Fibroblast of skin of right biceps (primary cell): ENCODE measurements at regions not wholly inside any gene's neighbourhood (a gene's known extent, or its start where the extent isn't known, plus 50 kb on each side); places are given as distances from the start of the nearest gene placed in this dataset.

Experiments used
- DNase-seq: peaks from one replicate; pipeline ENCODE4 v3.0.0-alpha.2; 2013

GRCh38 chr5:125148706-125149105 is 402.3 kb upstream of the ZNF608 start:
- DNase-seq: peak; percentile 56

GRCh38 chr5:125149110-125149509 is 402.7 kb upstream of the ZNF608 start:
- DNase-seq: no peak

GRCh38 chr5:125149527-125149926 is 403.1 kb upstream of the ZNF608 start:
- peak; percentile 74 for DNase-seq

DNA sequence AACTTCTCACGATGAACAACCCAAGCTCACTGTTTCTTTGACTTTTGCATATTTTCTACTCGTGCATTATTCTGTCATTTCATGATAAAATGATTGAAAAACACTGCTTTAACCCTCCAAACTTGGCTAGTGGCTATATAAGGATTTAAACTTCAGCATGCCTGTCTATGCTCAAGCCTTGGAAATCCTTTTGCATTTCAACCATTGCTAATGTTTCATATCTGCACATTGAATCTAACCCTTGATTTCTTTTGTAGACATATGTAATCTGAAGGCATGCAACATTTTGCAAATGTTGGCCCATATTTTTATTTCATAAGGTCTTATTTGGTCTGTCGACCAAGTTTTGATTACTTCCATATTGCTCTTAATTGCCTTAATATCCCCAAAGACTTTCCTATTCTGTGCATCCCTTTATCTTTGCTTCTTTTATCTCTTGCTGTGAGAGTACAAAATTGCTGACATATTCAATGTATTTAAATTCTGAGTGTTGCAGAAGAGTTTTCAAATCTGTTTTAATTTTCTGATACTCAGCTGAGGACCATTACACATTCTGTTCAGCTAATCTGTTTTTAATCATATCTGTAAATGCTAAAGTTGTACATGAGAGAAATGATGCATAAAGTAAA is 403.7 kb upstream of the ZNF608 start:
- no peak for DNase-seq

DNA sequence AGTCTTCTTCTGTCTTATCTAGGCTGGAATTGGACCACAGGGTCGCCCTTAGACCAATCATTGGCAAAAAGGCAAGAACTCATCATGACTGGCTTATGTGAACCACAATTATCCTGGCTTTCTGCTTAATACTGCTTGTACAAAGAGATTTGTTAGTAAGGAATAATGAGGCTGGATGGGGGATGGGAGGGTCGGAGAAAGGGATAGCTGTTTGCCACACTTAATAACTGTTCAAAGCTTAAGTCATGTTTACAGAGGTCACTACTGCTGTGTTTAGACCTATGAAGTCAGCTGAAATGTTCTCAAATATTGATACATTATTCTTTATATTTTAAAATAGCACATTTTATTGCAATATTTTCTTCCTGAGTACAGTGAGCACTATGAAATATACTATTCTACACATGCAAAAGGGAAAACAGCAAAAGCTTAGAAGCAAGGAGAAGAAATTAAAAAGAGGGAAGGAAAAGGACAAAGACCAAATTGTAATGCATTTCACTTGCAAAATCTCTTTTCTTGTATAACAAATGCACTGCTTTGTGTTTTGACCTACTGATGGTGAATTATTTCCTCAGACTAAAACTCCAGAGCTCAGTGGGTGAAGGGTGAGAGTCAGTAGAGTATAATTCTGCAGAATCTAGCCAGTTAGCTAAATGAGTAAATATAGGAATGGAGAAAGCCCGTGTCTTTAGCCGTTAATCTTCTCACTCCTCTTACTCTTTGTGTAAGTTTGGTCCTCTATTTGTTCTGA is 404.9 kb upstream of the ZNF608 start:
- DNase-seq: no peak

DNA sequence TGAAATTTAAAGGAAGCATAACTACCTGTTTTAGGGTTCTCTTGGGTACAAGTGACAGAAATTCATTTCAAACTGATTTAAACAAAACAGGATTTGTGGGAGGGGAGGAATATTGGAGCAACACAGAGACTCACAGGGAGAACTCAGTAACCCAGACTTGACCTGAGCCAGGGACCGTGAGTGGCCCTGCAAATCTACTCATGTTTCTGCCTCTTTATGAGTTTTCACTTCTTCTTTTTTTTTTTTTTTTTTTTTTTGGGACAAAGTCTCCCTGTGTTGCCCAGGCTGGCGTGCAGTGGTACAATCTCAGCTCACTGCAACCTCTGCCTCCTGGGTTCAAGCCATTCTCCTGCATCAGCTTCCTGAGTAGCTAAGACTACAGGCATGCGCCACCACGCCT is 405.6 kb upstream of the ZNF608 start:
- DNase-seq: no peak

GRCh38 chr5:125152461-125153189 is 406.2 kb upstream of the ZNF608 start:
- DNase-seq: no peak

GRCh38 chr5:125153231-125153630 is 406.8 kb upstream of the ZNF608 start:
- DNase-seq: no peak

DNA sequence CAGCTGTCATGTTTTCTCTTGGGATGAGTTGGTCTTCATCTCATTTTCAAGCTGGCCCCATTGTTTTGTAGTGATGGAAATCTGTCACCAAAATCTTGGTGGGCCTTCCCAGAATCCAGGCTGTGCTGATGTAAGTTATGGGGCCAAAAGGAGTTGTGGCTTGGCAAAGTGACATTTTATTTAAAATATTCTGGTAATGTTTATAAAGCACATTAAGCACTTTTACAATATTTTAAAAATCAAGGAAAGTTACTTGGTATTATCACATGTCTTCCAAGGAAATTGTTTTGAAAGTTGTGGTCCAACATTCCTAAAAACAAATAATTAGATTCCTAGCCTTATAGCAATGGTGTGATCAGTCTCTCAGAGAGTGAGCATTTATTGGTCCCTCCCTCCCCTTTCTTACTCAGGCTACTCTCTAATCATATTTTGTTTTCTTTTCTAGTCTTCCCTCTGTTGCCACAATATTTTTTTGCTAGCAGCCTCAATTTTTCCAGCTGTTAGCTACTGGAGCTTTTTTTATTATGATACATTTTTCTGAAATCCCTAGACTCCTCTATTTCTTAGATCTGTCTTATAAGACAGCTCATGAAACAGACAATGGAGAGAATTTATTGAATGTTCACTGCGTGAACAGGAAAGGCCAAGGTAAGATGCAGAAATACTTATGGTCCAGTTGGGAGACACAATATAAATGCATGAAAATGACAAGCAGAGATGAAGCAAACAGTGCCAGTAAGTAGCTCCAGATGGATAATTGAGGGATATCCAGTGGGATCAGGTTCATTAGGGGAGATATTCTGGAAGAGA is 408.1 kb upstream of the ZNF608 start:
- peak; percentile 86 for DNase-seq

DNA sequence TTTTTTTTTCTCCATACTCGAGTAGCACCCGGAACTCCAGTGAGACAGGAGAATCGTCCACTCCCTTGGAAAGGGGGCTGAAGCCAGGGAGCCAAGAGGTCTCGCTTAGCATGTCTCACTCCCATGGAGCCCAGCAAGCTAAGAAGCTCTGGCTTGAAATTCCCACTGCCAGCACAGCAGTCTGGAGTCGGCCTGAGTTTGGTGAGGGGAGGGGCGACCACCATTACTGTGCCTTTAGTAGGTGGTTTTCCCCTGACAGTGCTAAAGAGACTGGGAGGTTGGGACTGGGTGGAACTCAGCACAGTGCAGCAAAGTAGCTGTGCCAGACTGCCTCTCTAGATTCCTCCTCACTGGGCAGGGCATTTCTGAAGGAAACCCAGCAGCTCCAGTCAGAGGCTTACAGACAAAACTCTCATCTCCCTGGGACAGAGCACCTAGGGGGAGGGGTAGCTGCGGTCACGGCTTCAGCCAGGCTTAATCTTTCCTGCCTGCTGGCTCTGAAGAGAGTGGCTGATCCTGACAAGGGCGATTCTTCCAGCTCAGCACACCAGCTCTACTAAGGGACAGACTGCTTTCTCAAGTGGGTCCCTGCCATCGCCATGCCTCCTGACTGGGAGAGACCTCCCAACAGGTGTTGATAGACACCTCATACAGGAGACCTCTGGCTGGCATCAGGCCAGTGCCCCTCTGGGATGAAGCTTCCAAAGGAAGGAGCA is 414.5 kb upstream of the ZNF608 start:
- no peak for DNase-seq

GRCh38 chr5:125162714-125163113 is 416.3 kb upstream of the ZNF608 start:
- no peak for DNase-seq

GRCh38 chr5:125169396-125169795 is 423.0 kb upstream of the ZNF608 start:
- DNase-seq: no peak

DNA sequence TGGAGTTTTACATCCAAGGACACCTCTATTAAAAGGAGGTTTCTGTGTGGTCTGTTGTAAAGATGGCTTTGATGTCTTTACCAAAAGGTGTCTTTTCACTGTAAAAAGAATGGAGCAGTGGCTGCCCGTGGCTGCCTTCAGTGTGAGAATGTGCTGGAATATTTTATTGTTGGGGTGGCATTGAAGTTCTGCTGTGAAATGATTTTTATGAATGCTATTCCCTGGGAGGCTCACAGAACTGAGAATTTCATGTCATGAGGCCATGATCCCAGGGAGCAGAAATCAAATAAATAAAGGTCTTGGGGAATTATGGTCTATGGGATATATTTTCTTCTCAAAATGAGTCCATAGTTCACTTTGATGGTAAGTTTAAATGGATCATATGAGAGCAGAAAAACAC is 425.2 kb upstream of the ZNF608 start:
- DNase-seq: no peak

DNA sequence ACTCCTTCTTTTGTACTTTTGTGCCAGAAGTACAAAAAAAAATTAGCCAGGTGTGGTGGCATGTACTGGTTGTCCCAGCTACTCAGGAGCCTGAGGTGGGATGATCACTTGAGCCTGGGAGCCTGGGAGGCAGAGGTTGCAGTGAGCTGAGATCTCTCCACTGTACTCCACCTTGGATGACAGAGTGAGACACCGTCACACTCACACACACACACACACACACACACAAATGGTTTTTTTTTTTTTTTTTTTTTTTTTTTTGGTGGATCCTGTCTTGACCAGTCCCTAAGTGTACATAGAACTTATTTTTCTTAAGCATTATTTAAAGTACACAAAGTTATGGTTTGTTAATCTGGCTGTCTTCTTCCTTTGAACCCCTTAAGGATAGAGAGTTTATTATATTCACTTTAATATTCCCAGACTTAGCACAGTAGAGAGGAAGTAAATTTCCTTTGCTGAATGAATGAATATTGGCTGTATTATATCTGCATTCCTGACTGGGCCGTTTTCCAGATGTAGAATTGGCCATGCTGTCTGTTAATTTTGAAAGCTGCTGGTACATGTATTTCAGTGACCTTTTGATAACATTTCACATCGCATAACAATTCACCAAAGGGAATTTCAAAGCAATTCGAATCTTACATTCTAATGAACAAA is 429.0 kb upstream of the ZNF608 start:
- DNase-seq: no peak

- DNase-seq: no peak
Measured at GRCh38 chr5:125176005-125176390, 429.6 kb upstream of the ZNF608 start.

- no peak for DNase-seq
Measured at GRCh38 chr5:125177340-125177739, 430.9 kb upstream of the ZNF608 start.

DNA sequence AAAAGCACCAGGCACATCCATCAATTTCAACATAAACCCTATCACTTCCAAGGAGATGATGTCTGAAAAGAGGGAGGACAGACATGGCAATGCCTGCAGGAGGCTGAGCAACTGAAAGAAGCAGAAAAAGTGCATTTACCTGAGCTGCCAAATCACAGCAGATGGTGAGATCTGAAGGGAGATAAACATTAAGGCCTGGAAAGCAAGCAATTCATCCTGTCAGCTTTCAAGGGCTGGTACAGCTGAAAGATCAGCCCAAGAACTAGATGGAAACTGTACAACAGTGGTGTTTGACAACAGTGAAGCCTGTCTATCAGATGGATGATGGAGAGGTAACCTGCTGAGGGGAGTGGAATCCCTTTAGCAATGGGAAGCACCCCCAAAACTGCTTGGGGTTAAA is 433.2 kb upstream of the ZNF608 start:
- no peak for DNase-seq

DNA sequence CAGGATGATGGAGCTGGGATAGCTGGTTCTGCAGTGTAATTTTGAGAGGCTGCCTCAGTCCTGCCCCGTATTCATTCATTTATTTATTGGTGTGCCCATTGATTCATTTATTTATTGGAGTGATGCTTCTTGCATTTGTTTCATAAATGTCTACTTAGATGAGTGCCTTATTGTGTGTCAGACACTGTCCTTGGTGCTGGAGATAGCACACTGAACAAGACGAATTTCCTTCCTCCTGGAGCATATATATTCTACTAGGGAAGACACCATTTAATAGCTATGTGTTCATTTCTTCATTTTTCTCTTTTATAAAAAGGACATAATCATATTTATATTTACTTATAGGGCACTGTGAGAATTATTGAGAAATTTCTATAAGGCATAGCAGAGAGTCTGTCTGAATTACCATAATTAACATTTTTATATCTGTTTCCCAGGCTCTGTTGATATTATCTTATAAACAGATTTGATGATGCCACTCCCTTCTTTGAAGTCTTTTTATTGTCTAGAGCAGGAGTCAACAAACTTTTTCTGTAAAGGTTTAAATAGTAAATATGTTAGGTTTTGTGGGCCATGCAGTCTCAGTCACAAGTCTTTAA is 433.9 kb upstream of the ZNF608 start:
- DNase-seq: peak; percentile 15

GRCh38 chr5:125181159-125181558 is 434.7 kb upstream of the ZNF608 start:
- DNase-seq: no peak

DNA sequence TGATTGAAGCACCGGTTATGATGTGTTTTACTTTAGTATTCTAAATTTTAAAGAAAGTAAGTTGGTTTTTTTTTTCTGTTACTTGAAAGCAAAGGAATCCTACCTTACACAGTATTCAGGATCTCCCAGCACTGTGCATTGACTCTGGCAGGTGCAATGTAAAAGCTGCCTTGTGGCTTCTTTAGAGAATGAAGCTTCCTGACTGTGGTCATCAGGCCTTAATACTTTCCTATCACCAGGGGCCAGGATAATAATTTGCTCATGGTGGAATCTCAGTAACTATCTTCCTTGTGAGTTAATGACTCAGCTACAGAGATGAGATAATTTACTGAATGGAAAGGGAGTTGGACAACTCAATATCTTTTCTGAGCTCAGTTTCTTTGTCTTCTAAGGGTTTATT is 435.5 kb upstream of the ZNF608 start:
- DNase-seq: no peak

DNA sequence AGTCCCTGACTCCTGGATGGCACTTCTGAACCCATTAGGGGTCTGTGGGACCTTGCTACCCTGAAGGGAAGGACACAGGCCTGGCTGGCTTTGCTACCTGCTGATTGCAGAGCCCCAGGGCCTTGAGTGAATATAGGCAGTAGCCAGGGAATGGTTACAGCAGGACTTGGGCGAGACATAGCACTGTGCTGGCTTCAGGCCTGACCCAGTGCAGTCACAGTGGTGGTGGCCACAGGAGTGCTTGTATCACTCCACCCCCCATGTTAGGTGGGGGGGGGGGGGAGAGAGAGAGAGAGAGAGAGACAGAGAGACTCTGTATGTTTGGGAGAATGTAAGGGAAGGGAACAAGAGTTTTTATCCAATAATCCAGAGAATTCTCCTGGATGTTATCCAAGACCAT is 439.3 kb upstream of the ZNF608 start:
- no peak for DNase-seq
